ENCODE measurements at regions not wholly inside any gene's neighbourhood (a gene's known extent, or its start where the extent isn't known, plus 50 kb on each side); places are given as distances from the start of the nearest gene placed in this dataset.

DNA sequence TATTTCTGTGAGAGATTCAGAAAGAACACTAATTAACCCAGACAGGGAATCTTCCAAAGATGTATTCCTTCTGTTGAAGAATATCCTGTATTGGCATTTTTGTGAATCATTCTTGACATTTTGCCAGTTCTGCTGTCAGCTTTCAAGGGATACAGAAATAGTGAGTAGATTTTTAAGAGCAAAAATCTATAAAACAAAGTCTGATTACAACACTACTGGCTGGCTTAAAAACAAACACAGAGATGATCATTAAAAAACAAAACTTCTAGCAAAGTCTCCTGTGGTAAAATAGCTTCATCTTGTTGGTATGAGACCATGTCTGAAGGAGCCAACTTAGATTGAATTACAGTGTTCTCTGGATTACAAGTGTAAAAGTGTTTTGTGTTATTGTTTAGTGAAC lies 866.3 kb upstream of the KLHL29 start:
- TF ChIP-seq, protein P1, sequence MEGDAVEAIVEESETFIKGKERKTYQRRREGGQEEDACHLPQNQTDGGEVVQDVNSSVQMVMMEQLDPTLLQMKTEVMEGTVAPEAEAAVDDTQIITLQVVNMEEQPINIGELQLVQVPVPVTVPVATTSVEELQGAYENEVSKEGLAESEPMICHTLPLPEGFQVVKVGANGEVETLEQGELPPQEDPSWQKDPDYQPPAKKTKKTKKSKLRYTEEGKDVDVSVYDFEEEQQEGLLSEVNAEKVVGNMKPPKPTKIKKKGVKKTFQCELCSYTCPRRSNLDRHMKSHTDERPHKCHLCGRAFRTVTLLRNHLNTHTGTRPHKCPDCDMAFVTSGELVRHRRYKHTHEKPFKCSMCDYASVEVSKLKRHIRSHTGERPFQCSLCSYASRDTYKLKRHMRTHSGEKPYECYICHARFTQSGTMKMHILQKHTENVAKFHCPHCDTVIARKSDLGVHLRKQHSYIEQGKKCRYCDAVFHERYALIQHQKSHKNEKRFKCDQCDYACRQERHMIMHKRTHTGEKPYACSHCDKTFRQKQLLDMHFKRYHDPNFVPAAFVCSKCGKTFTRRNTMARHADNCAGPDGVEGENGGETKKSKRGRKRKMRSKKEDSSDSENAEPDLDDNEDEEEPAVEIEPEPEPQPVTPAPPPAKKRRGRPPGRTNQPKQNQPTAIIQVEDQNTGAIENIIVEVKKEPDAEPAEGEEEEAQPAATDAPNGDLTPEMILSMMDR (IDR thresholded peaks at IDR 0.05; ENCODE audit: low read depth, low read length, poor library complexity, severe bottlenecking) = no peak
- TF ChIP-seq EZH2phosphoT487 (IDR thresholded peaks at IDR 0.05; ENCODE audit: borderline replicate concordance, low read length) = no peak
